HCT116 (cell line): ENCODE measurements at regions not wholly inside any gene's neighbourhood (a gene's known extent, or its start where the extent isn't known, plus 50 kb on each side); places are given as distances from the start of the nearest gene placed in this dataset.

ENCODE experiments used
- ATAC-seq: fragments of 200-7000 bp; cut with Tn5 transposase; 2 replicates; pipeline ENCODE4 v1.9.1; 2020; ENCODE audit warnings: mild to moderate bottlenecking, moderate library complexity
- BruUV-seq: library from RNA; stranded (reverse); fragments of 400-500 nt; replicated peaks from 2 replicates; lab custom pipeline; 2021; lab: Mats Ljungman, UMichigan
- CTCF ChIA-PET: fragments of 300-600 bp; sonication (Branson Sonifier 250); formaldehyde crosslinking; loops from one replicate; lab custom pipeline; 2021; ENCODE audit warnings: antibody characterized with exemption; lab: Charles Lee
- POLR2A ChIA-PET: fragments of 300-600, 350-600 bp; sonication (Branson Sonifier 250); formaldehyde crosslinking; loops from one replicate; lab custom pipeline; 2021; ENCODE audit warnings: antibody characterized with exemption; lab: Charles Lee
- RAD21 ChIA-PET, 2 experiments: fragments of 300-600 bp; sonication (Branson Sonifier 250); formaldehyde crosslinking; loops; one replicate each; lab custom pipeline; 2023; ENCODE audit warnings: low total read pairs in 2 of 2; ENCODE audit not compliant: uncharacterized antibody in 2 of 2, unreplicated experiment in 2 of 2, low non-redundant PET in 1 of 2; lab: Charles Lee
- DNase-seq: peaks from one replicate; pipeline ENCODE4 v3.0.0-alpha.2; 2010; ENCODE audit warnings: low read depth, low spot score
- H2AFZ ChIP-seq: fragments of 200-600 bp; shearing (Covaris generic), sonication (generic); 2 replicates; pipeline ENCODE4 v1.6.1; 2017; ENCODE audit warnings: low read depth, mixed run types, mixed read lengths, antibody characterized with exemption, low read length; ENCODE audit not compliant: poor library complexity, severe bottlenecking
- H3K27ac ChIP-seq: 2 replicates; pipeline ENCODE4 v1.5.1; 2012; ENCODE audit warnings: low read depth, low read length
- H3K27me3 ChIP-seq: fragments of 200-600 bp; sonication (generic); 2 replicates; pipeline ENCODE4 v1.6.1; 2016; ENCODE audit warnings: mixed run types, low read length, mixed read lengths; ENCODE audit not compliant: insufficient read depth
- H3K36me3 ChIP-seq, 2 experiments: fragments of 200-500 bp in 1 of 2; fragments of 200-600 bp in 1 of 2; sonication (Bioruptor generic) in 1 of 2; sonication (generic) in 1 of 2; 2 replicates each; pipeline versions ENCODE4 v1.5.1 to v1.6.1; 2014 to 2016; ENCODE audit warnings: low read length in 2 of 2, inconsistent platforms in 1 of 2, mixed read lengths in 1 of 2, mixed run types in 1 of 2; ENCODE audit not compliant: insufficient read depth in 2 of 2, control insufficient read depth in 1 of 2
- H3K4me1 ChIP-seq, 2 experiments: fragments of 200-600 bp in 1 of 2; sonication (generic) in 1 of 2; 2 replicates each; pipeline versions ENCODE4 v1.5.1 to v1.6.1; 2012 to 2017; ENCODE audit warnings: low read length in 2 of 2, inconsistent platforms in 1 of 2, mild to moderate bottlenecking in 1 of 2, mixed read lengths in 1 of 2, mixed run types in 1 of 2, moderate library complexity in 1 of 2; ENCODE audit not compliant: insufficient read depth in 2 of 2, control insufficient read depth in 1 of 2
- H3K4me2 ChIP-seq: fragments of 200-600 bp; sonication (generic); 2 replicates; pipeline ENCODE4 v1.6.1; 2017; ENCODE audit warnings: mixed run types, low read length, mixed read lengths
- H3K4me3 ChIP-seq, 2 experiments: fragments of 200-600 bp in 1 of 2; sonication (generic) in 1 of 2; replicated peaks in 1 of 2; 2 replicates each; pipeline ENCODE4 v1.5.1; 2011 to 2016; ENCODE audit warnings: low read length in 2 of 2, control low read depth in 1 of 2, low read depth in 1 of 2, mild to moderate bottlenecking in 1 of 2, mixed read lengths in 1 of 2, mixed run types in 1 of 2
- H3K79me2 ChIP-seq: fragments of 200-600 bp; sonication (generic); 2 replicates; pipeline ENCODE4 v1.6.1; 2017; ENCODE audit warnings: mild to moderate bottlenecking, mixed run types, low read length, moderate library complexity, mixed read lengths; ENCODE audit not compliant: insufficient read depth
- H3K9ac ChIP-seq: fragments of 200-600 bp; sonication (generic); 2 replicates; pipeline ENCODE4 v1.6.1; 2016; ENCODE audit warnings: low read length, mixed read lengths
- H3K9me2 ChIP-seq: fragments of 200-600 bp; sonication (generic), shearing (Covaris generic); 2 replicates; pipeline ENCODE4 v1.6.1; 2017; ENCODE audit warnings: mixed run types, mild to moderate bottlenecking, moderate library complexity; ENCODE audit not compliant: insufficient read depth
- H3K9me3 ChIP-seq, 2 experiments: fragments of 200-500 bp in 1 of 2; fragments of 200-600 bp in 1 of 2; sonication (Bioruptor generic) in 1 of 2; sonication (generic) in 1 of 2; 2 replicates each; pipeline ENCODE4 v1.6.1; 2014 to 2017; ENCODE audit warnings: low read length in 2 of 2, mixed read lengths in 2 of 2, inconsistent platforms in 1 of 2, low read depth in 1 of 2, mild to moderate bottlenecking in 1 of 2, mixed run types in 1 of 2, moderate library complexity in 1 of 2; ENCODE audit not compliant: control insufficient read depth in 1 of 2, insufficient read depth in 1 of 2
- H4K20me1 ChIP-seq: fragments of 200-600 bp; sonication (generic), shearing (Covaris generic); 2 replicates; pipeline ENCODE4 v1.6.1; 2017; ENCODE audit warnings: mixed run types, mild to moderate bottlenecking, moderate library complexity; ENCODE audit not compliant: insufficient read depth
- CEBPB ChIP-seq: IDR thresholded peaks from 2 replicates; pipeline ENCODE4 v1.6.1; 2012; ENCODE audit warnings: low read depth
- CTCF ChIP-seq, 3 experiments: fragments of 200-600 bp in 1 of 3; sonication (generic) in 1 of 3; IDR thresholded peaks in 2 of 3; conservative IDR thresholded peaks in 1 of 3; 2 replicates each; pipeline ENCODE4 v1.5.1; 2012 to 2017; ENCODE audit warnings: low read depth in 2 of 3, low read length in 2 of 3, antibody characterized with exemption in 1 of 3, borderline replicate concordance in 1 of 3, control low read depth in 1 of 3, mild to moderate bottlenecking in 1 of 3, mixed read lengths in 1 of 3, mixed run types in 1 of 3, moderate library complexity in 1 of 3; ENCODE audit not compliant: insufficient read depth in 1 of 3
- SIN3A ChIP-seq: IDR thresholded peaks from 2 replicates; pipeline ENCODE4 v1.6.1; 2012; ENCODE audit warnings: low read depth
- YY1 ChIP-seq: IDR thresholded peaks from 2 replicates; pipeline ENCODE4 v1.6.1; 2011; ENCODE audit warnings: low read length, low read depth, moderate library complexity, mild to moderate bottlenecking; ENCODE audit not compliant: insufficient replicate concordance; ENCODE audit errors: extremely low read depth
- intact Hi-C: fragments of 100-400 bp; cut with micrococcal nuclease; formaldehyde crosslinking; loops from 2 replicates; pipeline ENCODE4 v1.10.0; 2022

- no peak overlapping the region for H3K9ac ChIP-seq
- POLR2A ChIA-PET = no interaction called here
- no peak for ATAC-seq
- H3K27ac ChIP-seq = no peak overlapping the region
- no peaks in the 10 kb centered on the region for H3K4me1 ChIP-seq
- BruUV-seq = no TSS peak
- no peak overlapping the region for H2AFZ ChIP-seq
- no peaks in the 10 kb centered on the region for H3K9me2 ChIP-seq
- H3K4me2 ChIP-seq = no peak overlapping the region
- RAD21 ChIA-PET = no interaction called here
- TF ChIP-seq CTCF (IDR thresholded peaks at IDR 0.05 in 2 of 3, conservative IDR thresholded peaks at IDR 0.05 in 1 of 3; ENCODE audit: borderline replicate concordance in 1 of 3, insufficient read depth in 1 of 3, low read depth in 2 of 3, low read length in 2 of 3) = no peak
- TF ChIP-seq, all 23 proteins: peak for 0
- no peaks in the 10 kb centered on the region for H3K79me2 ChIP-seq
- DNase-seq = no peak
- no peaks in the 10 kb centered on the region for H3K36me3 ChIP-seq
- no peak overlapping the region for H3K4me3 ChIP-seq
- intact Hi-C loops = no loop called here
- no peaks in the 10 kb centered on the region for H3K9me3 ChIP-seq
- CTCF ChIA-PET = no interaction called here
- peaks cover 17% of the 10 kb centered on the region for H3K27me3 ChIP-seq
- H4K20me1 ChIP-seq = no peaks in the 10 kb centered on the region; the same call in 1 of the 2 replicates
These were observed 141.2 kb downstream of the RWDD3 start for GRCh38 chr1:95375174-95375573.

- RAD21 ChIA-PET = no interaction called here
- CTCF ChIA-PET = no interaction called here
These were observed 146.9 kb downstream of the RWDD3 start for GRCh38 chr1:95380909-95381308.

More at GRCh38 chr1:95380909-95381308, 146.9 kb downstream of the RWDD3 start:
- ATAC-seq (no peak), DNase-seq (no peak)
- Histone ChIP-seq H3K4me2 (no peak overlapping the region), H3K27ac (no peak overlapping the region), H2AFZ (no peak overlapping the region), H3K9ac (no peak overlapping the region), H3K27me3 (peaks cover 38% of the 10 kb centered on the region), H3K9me3 (no peaks in the 10 kb centered on the region), H3K36me3 (no peaks in the 10 kb centered on the region), H3K4me1 (no peaks in the 10 kb centered on the region), H3K9me2 (no peaks in the 10 kb centered on the region), H3K4me3 (no peak overlapping the region), H4K20me1 (no peaks in the 10 kb centered on the region; the same call in 1 of the 2 replicates), H3K79me2 (no peaks in the 10 kb centered on the region)
- POLR2A ChIA-PET = no interaction called here
- intact Hi-C loops = no loop called here
- BruUV-seq = no TSS peak
- TF ChIP-seq CEBPB (no peak), SIN3A (no peak), YY1 (no peak)
